HG03196 (cell line): ENCODE measurements at regions not wholly inside any gene's neighbourhood (a gene's known extent, or its start where the extent isn't known, plus 50 kb on each side); places are given as distances from the start of the nearest gene placed in this dataset.
A peak's percentile ranks its signal among the peaks of the same experiment; 100 is the strongest.

ENCODE experiments used
- ATAC-seq: cut with Tn5 transposase; IDR thresholded peaks from one replicate; pipeline ENCODE4 v1.9.1; 2021; ENCODE audit not compliant: unreplicated experiment

DNA sequence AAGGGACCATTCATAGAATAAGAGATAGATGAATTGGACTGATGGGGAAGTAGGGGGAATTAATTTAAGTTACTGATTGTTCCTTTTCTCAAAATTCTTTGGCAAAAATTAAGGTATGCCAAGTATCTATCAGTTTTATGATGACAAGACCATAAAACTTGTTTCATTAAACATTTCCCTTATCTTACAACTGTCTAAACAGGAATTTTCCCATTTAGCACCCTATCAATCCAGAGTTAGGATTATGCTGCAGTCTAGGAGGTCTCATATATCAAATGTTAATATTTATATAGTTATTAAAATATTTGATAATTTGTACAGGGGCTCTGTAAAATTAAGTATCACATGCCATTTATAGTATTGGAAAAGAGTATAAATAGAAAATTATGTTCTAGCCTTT is 51.5 kb upstream of the ARID1B start:
- ATAC-seq = no peak

DNA sequence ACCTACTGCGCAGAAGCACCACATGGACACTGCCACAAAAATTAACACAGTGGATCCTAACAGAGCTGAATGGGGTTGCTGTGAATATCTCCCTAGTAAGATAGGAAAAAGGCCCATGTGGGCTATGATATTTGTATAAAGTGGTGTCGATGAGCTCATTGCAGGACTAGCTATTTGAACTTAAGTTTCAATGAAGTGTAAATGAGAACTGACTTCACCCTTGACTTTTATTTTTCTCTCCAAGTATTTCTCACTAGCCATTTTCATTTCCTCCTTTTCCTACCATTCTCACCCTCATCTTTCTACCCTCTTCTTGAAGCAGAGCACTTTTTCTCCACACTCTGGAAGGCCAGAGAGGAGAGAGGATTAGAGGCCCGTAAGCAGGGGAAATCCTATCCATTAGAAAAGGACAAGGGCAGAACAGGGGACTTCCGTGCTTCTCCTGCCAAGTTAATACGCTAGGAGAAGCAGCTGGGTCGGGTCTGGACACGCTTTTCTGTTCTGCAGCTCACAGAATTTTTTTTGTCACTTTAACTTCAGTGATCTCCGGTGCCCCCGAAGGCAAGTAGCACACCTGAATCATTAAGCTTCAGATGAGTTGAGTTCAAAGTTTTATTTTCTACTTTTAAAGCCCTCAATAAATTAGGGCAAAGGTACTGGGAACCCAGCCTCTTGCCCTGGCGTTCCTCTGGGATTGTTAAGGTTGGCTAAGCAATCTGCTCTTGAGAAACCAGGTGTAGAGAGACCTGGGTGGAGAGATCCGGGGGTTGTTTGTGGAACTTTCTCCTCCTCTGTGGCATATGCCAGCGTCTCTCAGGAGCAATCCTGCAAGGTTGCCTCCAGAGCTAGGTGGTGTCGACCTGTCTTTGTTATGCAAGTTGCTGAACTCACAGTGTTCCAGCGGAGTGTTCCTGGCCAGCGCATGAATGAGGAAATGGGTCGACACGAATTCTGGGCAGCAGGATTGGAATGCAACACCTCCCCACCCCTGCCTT is 56.2 kb upstream of the ARID1B start:
- ATAC-seq = no peak

DNA sequence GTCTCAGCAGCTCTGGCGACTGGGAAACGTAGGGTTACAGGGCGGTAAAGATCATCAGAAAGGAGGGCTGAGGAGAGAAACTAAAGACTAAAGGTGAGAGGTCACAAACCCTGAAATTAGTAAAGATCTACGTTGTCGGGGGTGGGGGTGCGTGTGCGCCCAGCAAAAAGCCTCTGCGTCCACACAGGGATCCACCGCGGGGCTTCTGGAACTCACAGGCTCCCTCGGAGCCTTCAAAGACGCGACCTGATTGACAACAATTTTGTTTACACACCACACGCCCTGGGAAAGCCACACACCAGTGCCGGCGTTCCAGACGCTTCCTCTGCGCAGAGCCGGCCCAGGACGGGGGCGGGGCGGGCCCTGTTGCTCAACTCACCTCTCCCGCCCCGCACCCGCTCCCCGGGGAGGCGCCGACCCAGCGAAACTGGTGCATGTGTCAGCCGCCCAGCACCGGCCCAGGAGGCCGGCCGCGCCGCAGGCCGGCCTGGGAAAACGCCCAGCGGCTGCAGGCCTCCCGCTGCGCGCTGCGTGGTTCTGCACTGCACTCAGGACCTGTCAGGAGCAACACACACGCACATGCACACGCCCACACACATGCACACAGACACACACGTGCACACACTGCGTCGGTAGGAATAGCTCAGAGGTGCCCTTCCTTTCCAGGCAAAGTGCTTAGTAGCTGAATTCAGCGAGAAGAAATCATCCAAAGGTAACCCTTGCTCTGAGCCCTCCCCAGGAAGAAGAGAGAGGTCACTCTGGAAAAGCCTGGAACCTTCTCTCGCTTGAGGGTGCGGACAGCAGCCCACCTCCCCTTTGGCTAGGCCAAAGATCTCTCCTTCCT is 57.2 kb upstream of the ARID1B start:
- ATAC-seq = peak; percentile 88

DNA sequence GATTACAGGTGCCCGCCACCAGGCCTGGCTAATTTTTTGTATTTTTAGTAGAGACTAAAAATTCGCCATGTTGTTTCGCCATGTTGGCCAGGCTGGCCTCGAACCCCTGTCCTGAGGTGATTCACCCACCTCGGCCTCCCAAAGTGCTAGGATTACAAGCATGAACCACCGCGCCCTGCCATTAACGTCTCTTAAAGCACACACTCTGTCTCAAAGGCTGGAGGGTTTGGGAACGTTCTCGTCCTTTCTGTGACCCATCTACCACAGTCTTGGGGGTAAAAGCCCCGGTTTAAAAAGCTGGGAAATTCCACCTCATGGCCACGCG is 57.8 kb upstream of the ARID1B start:
- ATAC-seq = no peak

DNA sequence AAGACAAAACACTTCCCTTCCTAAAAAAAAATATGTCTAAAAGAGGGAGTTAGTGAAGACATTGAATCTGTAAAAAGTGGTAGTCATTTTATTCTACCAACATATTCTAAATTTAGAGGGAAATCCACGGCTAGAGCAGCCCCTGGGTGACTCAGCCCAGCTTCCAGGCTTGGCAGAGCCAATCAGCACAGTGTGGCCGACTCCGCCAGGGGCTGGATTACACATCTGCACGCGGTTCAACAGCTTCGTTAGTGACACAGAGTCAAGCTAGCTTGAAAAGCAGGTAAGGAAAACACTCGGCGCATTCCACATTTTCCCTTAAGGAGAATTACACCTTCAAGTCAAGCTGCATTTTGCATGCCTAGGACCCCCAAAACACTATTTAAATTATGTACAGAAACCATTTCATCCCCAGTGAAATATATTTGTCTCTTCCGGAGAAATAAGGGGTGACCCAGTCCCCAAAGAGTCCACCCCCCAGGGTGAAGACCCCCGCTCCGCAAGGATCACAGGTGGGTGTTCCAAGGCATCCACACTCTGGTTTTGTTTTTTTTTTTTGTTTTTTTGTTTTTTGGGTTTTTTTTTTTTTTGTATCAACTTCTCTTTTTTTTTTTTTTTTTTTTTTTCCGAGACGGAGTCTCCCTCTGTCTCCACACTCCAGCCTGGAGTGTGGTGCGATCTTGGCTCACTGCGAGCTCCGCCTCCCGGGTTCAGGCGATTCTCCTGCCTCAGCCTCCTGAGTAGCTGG is 58.4 kb upstream of the ARID1B start:
- no peak for ATAC-seq

DNA sequence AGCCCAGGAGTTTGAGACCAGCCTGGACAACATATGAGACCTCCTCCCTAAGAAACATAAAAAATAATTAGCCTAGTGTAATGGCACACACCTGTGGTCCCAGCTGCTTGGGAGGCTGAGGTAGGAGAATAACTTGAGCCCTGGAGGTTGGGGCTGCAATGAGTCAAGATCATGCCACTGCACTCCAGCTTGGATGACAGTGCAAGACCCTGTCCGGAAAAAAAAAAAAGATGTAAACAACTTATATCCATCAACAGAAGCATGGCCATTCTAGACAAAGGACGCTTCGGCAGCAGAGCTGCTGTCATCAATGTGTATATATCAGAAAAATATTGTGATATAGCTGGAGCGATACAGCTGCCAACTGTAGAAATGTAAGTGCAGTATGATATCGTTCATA is 59.6 kb upstream of the ARID1B start:
- no peak for ATAC-seq

DNA sequence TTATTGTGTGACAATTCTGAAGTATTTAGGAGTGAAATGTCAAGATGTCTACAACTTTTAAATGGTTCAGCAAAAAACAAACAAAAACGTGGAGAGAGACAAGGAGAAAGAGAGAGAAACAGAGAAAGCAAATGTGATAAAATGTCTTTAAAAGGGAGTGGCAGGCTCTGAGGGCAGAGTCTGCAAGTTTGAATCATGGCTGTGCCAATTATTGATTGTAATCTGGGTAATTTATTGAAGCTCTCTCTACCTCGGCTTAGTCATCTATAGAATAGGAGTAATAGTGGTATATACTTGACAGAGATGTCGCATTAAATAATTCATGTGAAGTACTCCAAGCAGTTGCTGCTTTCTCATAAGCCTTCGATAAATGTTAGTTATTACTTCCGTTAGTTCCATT is 61.3 kb upstream of the ARID1B start:
- ATAC-seq = no peak

DNA sequence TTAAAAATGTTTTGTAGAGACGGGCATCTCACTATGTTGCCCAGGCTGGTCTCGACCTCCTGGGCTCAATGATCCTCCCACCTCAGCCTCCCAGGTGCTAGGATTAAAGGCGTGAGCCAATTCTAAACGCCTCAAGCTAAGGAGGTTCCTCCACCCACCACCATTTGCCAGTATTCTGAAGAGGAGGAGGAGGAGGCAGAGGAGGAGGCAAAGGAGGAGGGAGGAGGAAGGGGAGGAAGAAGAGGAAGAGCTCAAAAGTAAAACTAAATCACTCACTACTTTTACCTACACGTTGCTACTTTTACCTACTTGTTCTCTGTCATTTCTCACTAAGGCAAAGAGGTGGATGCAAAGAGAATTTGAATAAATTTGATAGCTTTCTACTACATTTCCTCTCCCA is 63.6 kb upstream of the ARID1B start:
- ATAC-seq = no peak

DNA sequence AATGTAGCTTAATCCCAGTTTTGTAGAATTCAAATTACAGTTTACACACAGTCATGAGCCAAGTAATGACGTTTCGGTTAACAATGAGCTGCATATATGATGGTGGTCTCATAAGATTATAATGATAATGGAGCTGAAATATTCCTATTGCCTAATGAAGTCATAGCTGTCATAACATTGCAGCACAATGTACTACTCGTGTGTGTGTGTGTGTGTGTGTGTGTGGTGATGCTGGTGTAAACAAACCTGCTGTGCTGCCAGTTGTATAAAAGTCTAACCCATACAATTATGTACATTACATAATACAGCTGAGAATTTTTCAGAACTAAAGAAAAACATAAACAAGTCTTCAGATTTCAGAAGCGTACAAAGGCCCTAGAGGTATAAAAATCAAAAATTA is 66.7 kb upstream of the ARID1B start:
- ATAC-seq = no peak

DNA sequence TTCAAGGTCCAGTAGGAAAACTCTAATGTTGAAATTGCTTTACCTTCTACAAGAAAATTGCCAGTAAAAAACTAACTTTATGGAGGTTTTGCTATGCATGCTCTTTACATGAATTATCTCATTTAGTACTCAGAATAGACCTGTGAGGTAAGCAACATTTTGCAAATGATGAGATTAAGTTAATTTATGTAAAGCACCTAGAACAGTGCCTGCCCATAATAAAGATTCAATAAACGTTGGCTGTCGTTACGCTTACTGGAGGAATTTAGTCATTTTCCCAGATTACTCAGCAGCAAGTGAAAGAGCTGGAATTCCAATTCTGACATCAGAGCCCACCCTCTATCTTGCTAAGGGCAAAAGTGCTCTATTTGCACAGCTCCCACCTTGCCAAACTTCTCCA is 69.4 kb upstream of the ARID1B start:
- no peak for ATAC-seq

DNA sequence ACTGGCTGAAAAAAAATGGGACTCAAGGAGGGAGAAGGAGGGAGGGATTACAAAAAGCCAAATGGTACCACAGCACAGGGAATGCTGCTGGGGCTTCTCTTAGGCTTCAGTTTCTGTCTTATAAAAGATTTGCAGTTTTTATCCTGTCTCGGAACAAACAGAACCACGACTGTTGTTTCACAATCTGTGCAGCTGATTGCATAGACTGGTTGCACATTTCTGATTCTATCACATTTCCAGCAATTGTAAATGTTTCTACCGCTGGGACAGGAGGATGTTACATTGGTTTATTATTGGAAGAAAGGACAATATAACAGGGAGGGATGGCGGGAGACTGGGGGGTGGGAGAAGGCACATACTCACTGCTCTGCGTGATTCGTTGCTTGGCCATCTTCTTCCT is 73.5 kb upstream of the ARID1B start:
- ATAC-seq = no peak

DNA sequence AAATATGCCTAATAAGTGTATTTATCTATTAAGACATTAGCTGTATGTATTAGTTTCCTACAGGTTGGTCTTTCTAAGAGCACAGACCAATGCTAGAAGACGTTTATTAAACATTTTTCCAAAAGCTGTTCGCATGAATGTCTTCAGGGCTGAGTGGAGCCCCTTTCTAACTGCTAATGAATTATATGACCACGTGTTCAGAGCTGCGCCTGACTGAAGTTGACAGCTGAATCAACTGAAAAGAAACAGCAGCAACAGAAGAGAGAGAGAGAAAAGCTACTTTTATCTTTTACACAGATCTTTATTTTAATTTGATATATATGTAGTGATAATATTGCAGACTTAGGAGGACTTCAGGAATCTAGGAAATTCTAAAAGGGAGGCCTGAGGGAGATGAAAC is 75.2 kb upstream of the ARID1B start:
- ATAC-seq = no peak

DNA sequence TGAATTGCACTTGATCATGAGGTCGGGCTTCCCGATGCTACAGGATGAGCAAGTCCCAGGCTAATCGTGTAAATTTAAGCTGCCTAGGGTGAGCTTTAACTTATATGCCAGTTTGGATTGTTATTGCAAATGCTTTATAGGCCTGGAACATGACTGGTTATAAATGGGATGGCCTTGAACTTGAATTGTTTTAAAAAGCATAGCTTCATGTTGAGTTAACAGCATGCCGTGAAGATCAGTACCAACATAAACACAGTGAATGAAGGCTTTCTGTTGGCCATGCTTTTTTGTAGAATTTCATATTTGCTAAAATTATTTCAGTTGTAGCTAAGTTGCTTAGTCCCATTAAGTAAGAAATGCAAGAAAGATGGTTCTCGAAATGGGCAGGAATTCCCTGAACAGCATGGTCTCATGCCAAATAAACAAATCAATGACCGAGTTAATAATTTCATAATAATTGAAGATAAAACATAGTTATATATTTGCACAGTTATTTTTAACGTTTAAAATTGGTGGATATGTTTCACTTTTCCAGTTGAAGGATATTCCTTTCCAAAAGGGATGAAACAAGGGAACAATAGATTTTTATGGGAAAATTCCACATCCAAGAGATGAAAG is 76.6 kb upstream of the ARID1B start:
- no peak for ATAC-seq

DNA sequence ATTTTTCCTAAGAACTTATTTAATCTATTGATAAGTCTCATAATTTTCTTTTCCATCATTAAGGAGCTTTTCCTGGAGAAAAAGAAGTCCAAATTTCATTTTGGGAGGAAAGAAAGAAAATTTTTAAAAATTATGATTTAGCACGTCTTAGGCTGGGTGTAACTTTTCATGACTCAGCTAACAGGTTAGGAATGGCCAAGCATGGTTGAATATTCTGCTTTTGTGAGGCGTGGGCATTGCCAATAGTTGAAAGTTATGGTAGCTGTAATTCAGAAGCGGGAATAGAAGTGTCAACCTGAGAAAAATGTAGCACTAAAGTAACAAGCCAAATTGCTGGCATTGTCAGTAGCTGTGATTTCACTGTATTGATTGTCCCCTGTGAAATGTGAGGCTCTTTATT is 77.2 kb upstream of the ARID1B start:
- ATAC-seq = no peak

DNA sequence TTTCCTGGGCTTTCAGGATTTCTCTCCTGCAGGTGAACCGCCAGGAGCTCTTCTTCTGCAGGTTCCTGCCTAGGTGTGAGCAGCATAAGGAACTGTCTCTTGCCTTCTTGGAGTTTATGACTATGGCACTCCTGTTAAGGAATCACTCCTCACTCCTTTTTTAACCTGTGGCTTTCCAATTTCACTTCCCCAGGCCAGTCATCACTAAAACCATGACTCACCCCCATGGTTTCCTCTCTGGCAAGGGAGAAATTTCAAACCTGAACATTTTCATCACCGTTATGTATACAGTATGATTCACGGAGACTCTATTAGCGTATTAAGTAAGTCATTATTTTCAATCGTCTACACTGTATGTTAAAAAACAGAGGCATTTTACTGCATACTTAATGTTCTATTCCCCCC is 78.2 kb upstream of the ARID1B start:
- ATAC-seq = peak; percentile 43

DNA sequence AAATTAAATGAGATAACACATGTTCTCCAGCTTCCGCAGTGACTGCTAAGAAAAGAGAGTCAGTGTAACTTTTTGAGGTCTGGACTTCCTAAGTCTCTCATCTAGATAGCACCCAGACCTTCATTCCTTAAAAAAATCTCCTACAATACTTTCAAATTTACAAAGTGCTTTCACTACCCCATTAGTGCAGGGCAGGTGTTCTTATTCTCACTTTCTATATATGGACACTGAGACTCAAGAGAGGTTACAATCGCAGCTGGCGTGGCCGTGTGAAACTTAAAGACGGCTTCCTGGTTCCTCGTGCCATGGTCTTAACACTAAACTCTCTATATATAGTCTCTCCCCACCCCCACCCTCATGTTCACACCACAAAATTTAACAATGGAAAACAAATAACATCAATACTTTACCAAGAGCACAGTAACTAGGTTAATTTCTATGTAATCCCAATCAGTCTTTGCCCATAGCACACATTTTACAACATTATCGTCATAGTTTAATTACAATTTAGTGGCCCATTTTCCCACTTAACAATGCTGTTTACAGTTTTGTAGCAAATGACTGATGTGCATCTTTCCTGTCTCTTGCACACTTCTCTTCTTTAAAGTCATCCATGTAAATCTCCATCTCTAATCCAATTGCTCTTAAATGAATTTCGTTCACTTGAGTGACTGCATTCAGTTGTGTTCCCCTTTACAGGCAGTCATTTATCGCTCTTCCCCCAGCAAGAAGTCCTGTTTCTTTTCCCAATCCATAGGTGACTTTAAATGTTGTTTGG is 78.8 kb upstream of the ARID1B start:
- ATAC-seq = peak; percentile 80

DNA sequence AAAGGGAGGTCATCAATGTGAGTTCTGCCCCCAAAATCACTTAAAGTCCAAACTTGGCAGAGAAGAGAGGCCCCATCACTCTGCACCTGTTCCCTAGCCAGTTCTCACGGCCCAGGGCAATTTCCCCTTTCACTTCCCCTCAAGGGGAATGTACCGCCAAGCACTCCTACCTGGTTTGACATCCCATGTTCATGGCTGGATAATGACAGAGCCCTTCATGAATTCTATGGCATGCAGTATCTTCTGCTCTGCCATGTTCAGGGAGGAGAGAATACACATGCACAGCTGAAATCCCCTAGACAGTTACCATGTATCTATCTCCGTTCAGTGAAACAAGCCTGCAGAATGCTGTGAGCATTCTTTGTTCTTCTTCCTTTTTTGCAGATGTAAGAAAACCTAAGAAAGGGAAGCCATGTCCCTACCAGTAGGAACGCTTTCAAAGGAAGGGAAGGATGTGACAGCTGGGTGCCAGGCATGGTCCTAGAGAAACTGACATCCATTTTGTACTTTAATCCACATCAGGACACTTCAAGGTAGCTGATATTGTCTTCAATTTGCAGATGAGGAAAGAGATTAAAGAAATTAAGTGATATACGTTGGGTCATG is 79.8 kb upstream of the ARID1B start:
- no peak for ATAC-seq

DNA sequence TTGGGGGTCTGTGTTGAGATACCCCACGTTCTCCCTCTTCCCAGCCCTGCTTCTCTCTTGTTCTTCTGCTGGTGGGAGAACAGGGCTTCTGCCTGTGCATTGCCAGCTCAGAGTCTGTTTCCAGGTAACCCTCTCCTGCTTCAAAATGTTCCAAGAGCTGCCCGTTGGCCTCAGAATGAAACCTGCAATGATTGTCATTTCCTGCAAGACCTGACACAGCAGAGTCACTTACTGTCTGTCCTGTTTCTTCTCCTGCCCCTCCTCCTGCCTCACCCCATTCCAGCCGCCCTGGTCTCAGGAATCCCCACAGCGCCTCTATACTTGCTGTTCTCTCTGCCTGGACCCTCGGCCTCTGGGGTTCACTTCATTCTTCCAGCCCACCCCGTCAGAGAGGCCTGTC is 81.4 kb upstream of the ARID1B start:
- no peak for ATAC-seq

DNA sequence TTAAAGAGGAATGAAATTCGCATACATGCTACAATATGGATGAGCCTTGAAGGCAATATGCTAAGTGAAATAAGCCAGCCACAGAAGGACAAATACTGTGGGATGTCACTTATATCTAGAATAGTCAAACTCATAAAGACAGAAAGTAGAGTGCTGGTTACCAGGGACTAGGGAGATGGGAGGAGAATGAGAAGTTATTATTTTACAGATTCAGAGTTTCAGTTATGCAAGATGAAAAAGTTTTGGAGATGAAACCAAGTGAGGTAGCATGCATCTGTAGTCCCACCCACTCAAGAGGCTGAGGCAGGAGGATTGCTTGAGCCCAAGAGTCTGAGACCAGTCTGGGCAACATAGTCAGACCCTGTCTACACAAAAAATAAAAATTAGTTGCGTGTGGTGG is 82.5 kb upstream of the ARID1B start:
- ATAC-seq = no peak

DNA sequence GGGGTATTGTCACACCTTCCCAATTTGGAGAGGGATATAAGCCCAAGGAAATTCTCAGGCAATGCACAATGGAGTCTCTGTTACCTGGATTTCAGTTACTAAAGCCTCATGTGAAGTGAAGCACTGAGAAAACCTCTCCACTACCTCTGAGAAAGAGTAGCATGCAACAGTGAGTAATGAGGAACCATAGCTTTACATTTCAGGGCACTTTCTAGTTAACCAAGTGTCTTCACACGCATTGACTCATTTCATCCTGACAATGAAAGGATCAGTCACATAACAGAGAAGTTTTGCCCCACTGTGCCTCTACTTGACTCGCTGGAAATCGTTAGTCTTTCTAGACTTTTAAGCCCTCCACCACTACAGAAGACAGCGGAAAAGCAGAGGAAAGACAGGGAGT is 86.2 kb upstream of the ARID1B start:
- peak; percentile 53 for ATAC-seq
